B cell (primary cell): ENCODE measurements at regions not wholly inside any gene's neighbourhood (a gene's known extent, or its start where the extent isn't known, plus 50 kb on each side); places are given as distances from the start of the nearest gene placed in this dataset.

ENCODE experiments used
- ATAC-seq: fragments of 200-7000 bp; cut with Tn5 transposase; one replicate; pipeline ENCODE4 v1.10.0; 2021; ENCODE audit warnings: low read depth, mild to moderate bottlenecking, moderate number of reproducible peaks, moderate library complexity
- CTCF ChIA-PET: fragments of 350-600 bp; sonication (Branson Sonifier 250); formaldehyde crosslinking; loops from one replicate; lab custom pipeline; 2021; ENCODE audit warnings: antibody characterized with exemption, inconsistent platforms; lab: Charles Lee
- POLR2A ChIA-PET: fragments of 350-600 bp; sonication (Branson Sonifier 250); formaldehyde crosslinking; loops from one replicate; lab custom pipeline; 2021; ENCODE audit warnings: antibody characterized with exemption; lab: Charles Lee
- DNase-seq: peaks from one replicate; pipeline ENCODE4 v3.0.0; 2013
- H2AFZ ChIP-seq: 2 replicates; pipeline ENCODE4 v1.6.1; 2012; ENCODE audit warnings: mild to moderate bottlenecking, low read depth, low read length; ENCODE audit not compliant: insufficient read depth, poor library complexity, severe bottlenecking
- H3K27ac ChIP-seq, 2 donors: 1 replicate in 1 of 2; 2 replicates in 1 of 2; pipeline ENCODE4 v1.5.1; 2012 to 2013; ENCODE audit warnings: low read length in 2 of 2, mild to moderate bottlenecking in 2 of 2, moderate library complexity in 1 of 2
- H3K27me3 ChIP-seq, 4 experiments: fragments of 200-600 bp in 1 of 4; sonication (generic) in 1 of 4; replicated peaks in 1 of 4; 1 replicate in 2 of 4; 2 replicates in 2 of 4; pipeline versions ENCODE4 v1.6.1 to v1.7.0; 2013 to 2016; ENCODE audit warnings: low read length in 3 of 4, mild to moderate bottlenecking in 2 of 4, mixed read lengths in 1 of 4, moderate library complexity in 1 of 4; ENCODE audit not compliant: insufficient read depth in 4 of 4, control insufficient read depth in 3 of 4; ENCODE audit errors: control extremely low read depth in 1 of 4
- H3K36me3 ChIP-seq, 2 experiments: replicated peaks in 1 of 2; 1 replicate in 1 of 2; 2 replicates in 1 of 2; pipeline versions ENCODE4 v1.6.1 to v1.7.1; 2013; ENCODE audit warnings: low read length in 1 of 2; ENCODE audit not compliant: insufficient read depth in 2 of 2, control insufficient read depth in 1 of 2; ENCODE audit errors: control extremely low read depth in 1 of 2, extremely low read depth in 1 of 2
- H3K4me1 ChIP-seq, 2 donors: fragments of 200-600 bp in 1 of 2; sonication (generic) in 1 of 2; 1 replicate in 1 of 2; 2 replicates in 1 of 2; pipeline versions ENCODE4 v1.5.1 to v1.6.1; 2013 to 2017; ENCODE audit warnings: low read length in 2 of 2; ENCODE audit not compliant: control insufficient read depth in 2 of 2, insufficient read depth in 2 of 2
- H3K4me2 ChIP-seq: replicated peaks from 2 replicates; pipeline ENCODE3; 2012; ENCODE audit warnings: mild to moderate bottlenecking, low read depth, low read length; ENCODE audit not compliant: poor library complexity, severe bottlenecking
- H3K4me3 ChIP-seq, 5 experiments: fragments of 200-600 bp in 1 of 5; sonication (generic) in 1 of 5; 1 replicate in 3 of 5; 2 replicates in 2 of 5; pipeline versions ENCODE4 v1.5.1 to v1.7.0; 2011 to 2016; ENCODE audit warnings: low read length in 4 of 5, mild to moderate bottlenecking in 4 of 5, low read depth in 2 of 5, control low read depth in 1 of 5, moderate library complexity in 1 of 5; ENCODE audit not compliant: insufficient read depth in 1 of 5; ENCODE audit errors: control extremely low read depth in 1 of 5, extremely low read depth in 1 of 5
- H3K79me2 ChIP-seq: fragments of 200-600 bp; sonication (generic); one replicate; pipeline ENCODE4 v1.6.0; 2016; ENCODE audit warnings: low read length; ENCODE audit not compliant: control insufficient read depth, insufficient read depth
- H3K9ac ChIP-seq: fragments of 200-600 bp; sonication (generic); 2 replicates; pipeline ENCODE4 v1.6.1; 2017; ENCODE audit warnings: mild to moderate bottlenecking, low read length, moderate library complexity
- H3K9me3 ChIP-seq, 3 donors: one replicate each; pipeline versions ENCODE4 v1.6.1 to v1.7.1; 2013; ENCODE audit warnings: low read length in 2 of 3; ENCODE audit not compliant: control insufficient read depth in 2 of 3, insufficient read depth in 1 of 3; ENCODE audit errors: control extremely low read depth in 1 of 3
- H4K20me1 ChIP-seq: 2 replicates; pipeline ENCODE4 v1.6.0; 2012; ENCODE audit warnings: mild to moderate bottlenecking, low read length; ENCODE audit not compliant: insufficient read depth, control insufficient read depth, poor library complexity, severe bottlenecking
- H3K27ac Mint-ChIP-seq: one replicate; pipeline ENCODE4 v1.8.0; 2021; ENCODE audit warnings: mixed read lengths
- H3K27me3 Mint-ChIP-seq: one replicate; pipeline ENCODE4 v1.8.0; 2021; ENCODE audit warnings: mixed read lengths
- H3K4me1 Mint-ChIP-seq: one replicate; pipeline ENCODE4 v1.8.0; 2021; ENCODE audit warnings: mixed read lengths
- H3K4me3 Mint-ChIP-seq: one replicate; pipeline ENCODE4 v1.8.0; 2021; ENCODE audit warnings: mixed read lengths
- H3K9me3 Mint-ChIP-seq: one replicate; pipeline ENCODE4 v1.8.0; 2022; ENCODE audit warnings: mixed read lengths; ENCODE audit not compliant: insufficient read depth
- EZH2 ChIP-seq: IDR thresholded peaks from 2 replicates; pipeline ENCODE4 v1.6.1; 2012; ENCODE audit warnings: borderline replicate concordance, low read depth, mild to moderate bottlenecking, moderate library complexity, low read length; ENCODE audit not compliant: insufficient read depth, poor library complexity, severe bottlenecking
- WGBS: methylation state at CpG from one replicate; pipeline ENCODE4 v1.1.5; 2013; ENCODE audit warnings: missing lambda C conversion rate; ENCODE audit not compliant: insufficient coverage; 5-methylcytosine and 5-hydroxymethylcytosine counted together
- intact Hi-C: fragments of 100-400 bp; cut with micrococcal nuclease; formaldehyde crosslinking; loops from one replicate; pipeline ENCODE4 v1.10.0; 2022
- TF ChIP-seq, protein P1 (sequence below): fragments of 200-600 bp; IDR thresholded peaks from one replicate; pipeline ENCODE4 v1.8.0; 2022; ENCODE audit warnings: antibody characterized with exemption, mild to moderate bottlenecking

DNA sequence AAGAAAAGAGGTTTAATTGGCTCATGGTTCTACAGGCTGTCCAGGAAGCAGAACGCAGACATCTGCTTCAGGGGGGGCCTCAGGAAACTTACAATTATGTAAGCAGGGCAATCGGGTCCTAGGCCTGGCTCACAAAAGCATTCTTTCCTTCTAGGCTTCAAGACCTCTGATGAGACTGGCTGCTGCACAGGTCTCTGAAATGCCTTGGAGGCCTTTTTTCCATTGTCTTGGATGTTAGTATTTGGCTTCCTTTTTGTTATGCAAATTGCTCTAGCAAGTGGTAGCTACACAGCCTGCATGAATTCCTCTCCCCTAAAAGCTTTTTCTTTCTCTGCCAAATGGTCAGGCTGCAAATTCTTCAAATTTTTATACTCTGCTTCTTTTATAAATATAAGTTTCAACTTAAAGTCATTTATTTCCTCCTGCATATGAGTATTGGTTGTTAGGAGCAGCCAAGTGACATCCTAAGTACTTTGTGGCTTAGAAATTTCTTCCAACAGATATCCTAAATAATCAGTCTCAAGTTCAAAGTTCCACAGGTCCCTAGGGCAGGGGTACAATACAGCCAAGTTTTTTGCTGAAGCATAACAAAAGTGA lies 83.1 kb upstream of the SEMA3A start:
- DNase-seq (no peak), ATAC-seq (no peak)
- H3K27me3 Mint-ChIP-seq: no peaks in the 10 kb centered on the region
- H3K4me3 Mint-ChIP-seq: no peak overlapping the region
- H3K27ac Mint-ChIP-seq: no peak overlapping the region
- no peaks in the 10 kb centered on the region for H3K4me1 ChIP-seq
- POLR2A ChIA-PET: no interaction called here
- no peak overlapping the region for H3K4me3 ChIP-seq
- H3K79me2 ChIP-seq: no peaks in the 10 kb centered on the region
- intact Hi-C loops: no loop called here
- no peak overlapping the region for H3K27ac ChIP-seq
- 90% methylated on average over 2 of the region's 2 CpGs for WGBS
- no peak overlapping the region for H2AFZ ChIP-seq
- no peaks in the 10 kb centered on the region for H3K4me1 Mint-ChIP-seq
- H4K20me1 ChIP-seq: no peaks in the 10 kb centered on the region
- no peak for TF ChIP-seq EZH2
- TF ChIP-seq, protein P1, sequence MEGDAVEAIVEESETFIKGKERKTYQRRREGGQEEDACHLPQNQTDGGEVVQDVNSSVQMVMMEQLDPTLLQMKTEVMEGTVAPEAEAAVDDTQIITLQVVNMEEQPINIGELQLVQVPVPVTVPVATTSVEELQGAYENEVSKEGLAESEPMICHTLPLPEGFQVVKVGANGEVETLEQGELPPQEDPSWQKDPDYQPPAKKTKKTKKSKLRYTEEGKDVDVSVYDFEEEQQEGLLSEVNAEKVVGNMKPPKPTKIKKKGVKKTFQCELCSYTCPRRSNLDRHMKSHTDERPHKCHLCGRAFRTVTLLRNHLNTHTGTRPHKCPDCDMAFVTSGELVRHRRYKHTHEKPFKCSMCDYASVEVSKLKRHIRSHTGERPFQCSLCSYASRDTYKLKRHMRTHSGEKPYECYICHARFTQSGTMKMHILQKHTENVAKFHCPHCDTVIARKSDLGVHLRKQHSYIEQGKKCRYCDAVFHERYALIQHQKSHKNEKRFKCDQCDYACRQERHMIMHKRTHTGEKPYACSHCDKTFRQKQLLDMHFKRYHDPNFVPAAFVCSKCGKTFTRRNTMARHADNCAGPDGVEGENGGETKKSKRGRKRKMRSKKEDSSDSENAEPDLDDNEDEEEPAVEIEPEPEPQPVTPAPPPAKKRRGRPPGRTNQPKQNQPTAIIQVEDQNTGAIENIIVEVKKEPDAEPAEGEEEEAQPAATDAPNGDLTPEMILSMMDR: no peak
- H3K4me2 ChIP-seq: no peak overlapping the region
- no peaks in the 10 kb centered on the region for H3K36me3 ChIP-seq
- no peak overlapping the region for H3K9ac ChIP-seq
- no peaks in the 10 kb centered on the region for H3K9me3 ChIP-seq
- CTCF ChIA-PET: no interaction called here
- H3K27me3 ChIP-seq: no peaks in the 10 kb centered on the region
- H3K9me3 Mint-ChIP-seq: no peaks in the 10 kb centered on the region

GRCh38 chr7:84274029-84274638 lies 79.5 kb upstream of the SEMA3A start:
- CTCF ChIA-PET: no interaction called here

More at GRCh38 chr7:84274029-84274638, 79.5 kb upstream of the SEMA3A start:
- H3K4me3 Mint-ChIP-seq: no peak overlapping the region
- WGBS: 57% methylated on average over 1 of the region's 3 CpGs
- peaks cover 2% of the 10 kb centered on the region for H3K9me3 Mint-ChIP-seq
- Histone ChIP-seq H3K9me3 (no peaks in the 10 kb centered on the region), H3K4me1 (no peaks in the 10 kb centered on the region), H3K27me3 (no peaks in the 10 kb centered on the region), H3K27ac (no peak overlapping the region), H4K20me1 (no peaks in the 10 kb centered on the region), H3K4me3 (no peak overlapping the region), H3K9ac (no peak overlapping the region), H3K36me3 (no peaks in the 10 kb centered on the region), H3K4me2 (no peak overlapping the region), H2AFZ (no peak overlapping the region), H3K79me2 (no peaks in the 10 kb centered on the region)
- intact Hi-C loops: no loop called here
- POLR2A ChIA-PET: no interaction called here
- ATAC-seq (no peak), DNase-seq (no peak)
- no peak overlapping the region for H3K27ac Mint-ChIP-seq
- no peak for TF ChIP-seq EZH2
- TF ChIP-seq, protein P1: no peak
- no peaks in the 10 kb centered on the region for H3K4me1 Mint-ChIP-seq
- H3K27me3 Mint-ChIP-seq: no peaks in the 10 kb centered on the region
